K562 (cell line): ENCODE measurements at regions not wholly inside any gene's neighbourhood (a gene's known extent, or its start where the extent isn't known, plus 50 kb on each side); places are given as distances from the start of the nearest gene placed in this dataset.

ENCODE experiments used
- ATAC-seq: fragments of 200-7000 bp; cut with Tn5 transposase; 3 replicates; pipeline ENCODE4 v1.9.1; 2020; ENCODE audit warnings: moderate library complexity
- BruUV-seq: library from RNA; stranded (reverse); fragments of 400-500 nt; replicated peaks from 2 replicates; lab custom pipeline; 2021; lab: Mats Ljungman, UMichigan
- CTCF ChIA-PET: fragments of 300-600 bp; formaldehyde crosslinking; extraction: SDS; loops from one replicate; lab custom pipeline; 2021; ENCODE audit warnings: low intra/inter-chr PET ratio; lab: Yijun Ruan, JAX
- POLR2A ChIA-PET: fragments of 300-600, 350-650 bp; sonication (Branson Sonifier 250); formaldehyde crosslinking; extraction: SDS; loops from one replicate; lab custom pipeline; 2021; ENCODE audit warnings: antibody characterized with exemption, inconsistent platforms; lab: Yijun Ruan, JAX
- DNase-seq, 4 experiments: peaks; one replicate each; pipeline versions ENCODE4 v3.0.0 to v3.0.0-alpha.2; 2011 to 2018; ENCODE audit warnings: low spot score in 3 of 4, mixed read lengths in 3 of 4; ENCODE audit errors: extremely low read depth in 1 of 4
- FAIRE-seq: peaks from 2 replicates; lab custom pipeline; 2011; peaks lifted over from hg19 to GRCh38; lab: Jason Lieb, UNC
- H2AFZ ChIP-seq: 2 replicates; pipeline ENCODE4 v1.6.0; 2011; ENCODE audit warnings: low read depth, low read length, control low read depth, inconsistent platforms
- H3K27ac ChIP-seq: fragments of 200-600 bp; 3 replicates; pipeline ENCODE4 v1.8.0; 2011; ENCODE audit warnings: low read depth, mild to moderate bottlenecking, control low read depth, inconsistent platforms, low read length, moderate library complexity, mixed read lengths; ENCODE audit errors: extremely low read depth
- H3K27me3 ChIP-seq, 2 experiments: fragments of 300-600 bp in 1 of 2; 2 replicates in 1 of 2; 3 replicates in 1 of 2; pipeline versions ENCODE4 v1.6.0 to v1.8.0; 2011; ENCODE audit warnings: inconsistent platforms in 2 of 2, low read length in 2 of 2, mild to moderate bottlenecking in 1 of 2, mixed read lengths in 1 of 2, moderate library complexity in 1 of 2; ENCODE audit not compliant: control insufficient read depth in 2 of 2, insufficient read depth in 2 of 2
- H3K36me3 ChIP-seq: fragments of 300-600 bp; 3 replicates; pipeline ENCODE4 v1.8.0; 2011; ENCODE audit warnings: mild to moderate bottlenecking, low read length, inconsistent platforms; ENCODE audit not compliant: control insufficient read depth, insufficient read depth
- H3K4me1 ChIP-seq, 2 experiments: fragments of 200-600 bp in 1 of 2; replicated peaks in 1 of 2; 2 replicates in 1 of 2; 3 replicates in 1 of 2; pipeline versions ENCODE4 v1.5.1 to v1.8.0; 2011; ENCODE audit warnings: inconsistent platforms in 2 of 2, low read length in 2 of 2, mild to moderate bottlenecking in 1 of 2, mixed read lengths in 1 of 2, moderate library complexity in 1 of 2; ENCODE audit not compliant: control insufficient read depth in 2 of 2, insufficient read depth in 2 of 2
- H3K4me2 ChIP-seq: 2 replicates; pipeline ENCODE4 v1.6.1; 2011; ENCODE audit warnings: low read length, control low read depth, inconsistent platforms, mixed read lengths; ENCODE audit not compliant: insufficient read depth
- H3K4me3 ChIP-seq: fragments of 200-600 bp; sonication (generic), shearing (Covaris generic); 2 replicates; pipeline ENCODE4 v1.5.1; 2016; ENCODE audit warnings: control low read depth, inconsistent platforms
- H3K79me2 ChIP-seq: fragments of 200-600 bp; 3 replicates; pipeline ENCODE4 v1.8.0; 2011; ENCODE audit warnings: low read length, inconsistent platforms; ENCODE audit not compliant: control insufficient read depth, insufficient read depth
- H3K9ac ChIP-seq, 2 experiments: 2 replicates each; pipeline versions ENCODE4 v1.6.0 to v1.6.1; 2011; ENCODE audit warnings: low read depth in 2 of 2, low read length in 2 of 2, control low read depth in 1 of 2, inconsistent platforms in 1 of 2, mild to moderate bottlenecking in 1 of 2, mixed read lengths in 1 of 2; ENCODE audit not compliant: insufficient read depth in 1 of 2
- H3K9me1 ChIP-seq: one replicate; pipeline ENCODE4 v1.6.0; 2011; ENCODE audit warnings: inconsistent platforms, mild to moderate bottlenecking, low read length, moderate library complexity; ENCODE audit not compliant: control insufficient read depth, insufficient read depth
- H3K9me3 ChIP-seq: replicated peaks from 2 replicates; pipeline ENCODE4 v1.5.1; 2011; ENCODE audit warnings: low read depth, low read length, inconsistent platforms; ENCODE audit not compliant: control insufficient read depth, insufficient read depth
- H4K20me1 ChIP-seq: replicated peaks from 2 replicates; pipeline ENCODE4 v1.6.1; 2011; ENCODE audit warnings: low read length, inconsistent platforms, mixed read lengths; ENCODE audit not compliant: control insufficient read depth, insufficient read depth
- BACH1 ChIP-seq: fragments of 200-800 bp; sonication (Bioruptor generic); IDR thresholded peaks from 2 replicates; pipeline ENCODE4 v1.6.1; 2016; ENCODE audit warnings: missing genetic modification characterization, missing compliant biosample characterization
- DDX20 ChIP-seq: fragments of 450-650 bp; IDR thresholded peaks from 2 replicates; pipeline ENCODE4 v1.6.1; 2016; ENCODE audit warnings: missing genetic modification characterization, low read depth, mild to moderate bottlenecking, missing compliant biosample characterization, moderate library complexity
- ELF2 ChIP-seq: fragments of 250-450 bp; sonication (Bioruptor Pico); IDR thresholded peaks from 2 replicates; pipeline ENCODE4 v1.5.0; 2021; ENCODE audit warnings: mild to moderate bottlenecking
- NCOA2 ChIP-seq, 2 experiments: fragments of 450-650 bp; IDR thresholded peaks; 2 replicates each; pipeline ENCODE4 v1.6.1; 2018; ENCODE audit warnings: mild to moderate bottlenecking in 2 of 2, moderate library complexity in 1 of 2; ENCODE audit not compliant: partially characterized antibody in 2 of 2
- NONO ChIP-seq, 2 experiments: fragments of 200-400 bp in 1 of 2; fragments of 450-650 bp in 1 of 2; formaldehyde crosslinking in 1 of 2; IDR thresholded peaks; 2 replicates each; pipeline ENCODE4 v1.6.1; 2017; ENCODE audit warnings: low read depth in 2 of 2, mild to moderate bottlenecking in 2 of 2, moderate library complexity in 2 of 2, low read length in 1 of 2
- TSHZ1 ChIP-seq: fragments of 250-450 bp; sonication (Bioruptor Pico); IDR thresholded peaks from 2 replicates; pipeline ENCODE4 v1.4.0; 2020; ENCODE audit warnings: mild to moderate bottlenecking, moderate library complexity
- ZBTB33 ChIP-seq: sonication (generic); formaldehyde crosslinking; IDR thresholded peaks from 2 replicates; pipeline ENCODE4 v1.8.1; 2023; ENCODE audit warnings: mild to moderate bottlenecking, missing genetic modification reagents
- ZFP91 ChIP-seq: sonication (generic); formaldehyde crosslinking; IDR thresholded peaks from 2 replicates; pipeline ENCODE4 v1.8.0; 2022; ENCODE audit warnings: mild to moderate bottlenecking, missing genetic modification reagents
- ZNF24 ChIP-seq: fragments of 450-650 bp; IDR thresholded peaks from 2 replicates; pipeline ENCODE4 v1.6.1; 2016
- ZNF316 ChIP-seq: fragments of 450-650 bp; IDR thresholded peaks from 2 replicates; pipeline ENCODE4 v1.6.1; 2016
- WGBS: fragments of 100-300 bp; shearing (Covaris generic); methylation state at CpG from one replicate; pipeline ENCODE4 v1.1.6; 2016; ENCODE audit warnings: low coverage, mixed read lengths; ENCODE audit not compliant: insufficient coverage; ENCODE audit errors: missing lambda C conversion rate; 5-methylcytosine and 5-hydroxymethylcytosine counted together
- in situ Hi-C: fragments of 300-500 bp; cut with MboI; formaldehyde crosslinking; loops from 4 replicates; pipeline ENCODE4 v1.15.0; 2018; ENCODE audit warnings: inconsistent platforms, mixed read lengths
- intact Hi-C: fragments of 100-400 bp; cut with micrococcal nuclease; formaldehyde crosslinking; loops from 2 replicates; pipeline ENCODE4 v1.14.2; 2022

- H3K9me1 ChIP-seq, result no peaks in the 10 kb centered on the region
- H4K20me1 ChIP-seq, result no peaks in the 10 kb centered on the region
- no peaks in the 10 kb centered on the region for H3K9me3 ChIP-seq
- DNase-seq (no peak), FAIRE-seq (no peak), ATAC-seq (no peak)
- intact Hi-C loops, result no loop called here
- no peaks in the 10 kb centered on the region for H3K36me3 ChIP-seq
- in situ Hi-C loops, result no loop called here
- no peak for TF ChIP-seq NCOA2 (IDR thresholded peaks at IDR 0.05; ENCODE audit: partially characterized antibody in 2 of 2)
- peak; percentile 20; the same call in 1 of the 2 replicates for TF ChIP-seq ZNF316
- H3K27ac ChIP-seq, result no peak overlapping the region
- WGBS, result 0% methylated on average over 2 of the region's 2 CpGs
- H3K79me2 ChIP-seq, result no peaks in the 10 kb centered on the region
- no peak overlapping the region for H3K4me2 ChIP-seq
- BruUV-seq, result no TSS peak
- H3K4me3 ChIP-seq, result no peak overlapping the region
- ChIA-PET CTCF (no interaction called here), POLR2A (no interaction called here)
- no peaks in the 10 kb centered on the region; a peak in 1 of 5 replicates for H3K27me3 ChIP-seq
- no peak overlapping the region for H2AFZ ChIP-seq
- no peak overlapping the region for H3K9ac ChIP-seq
- no peaks in the 10 kb centered on the region for H3K4me1 ChIP-seq
These were observed 275.8 kb downstream of the SATB1 start for GRCh38 chr3:18149386-18149785.

- Histone ChIP-seq H3K27me3 (no peaks in the 10 kb centered on the region), H2AFZ (no peak overlapping the region), H4K20me1 (no peaks in the 10 kb centered on the region), H3K9ac (no peak overlapping the region), H3K27ac (no peak overlapping the region), H3K4me1 (no peaks in the 10 kb centered on the region), H3K9me3 (no peaks in the 10 kb centered on the region), H3K4me3 (no peak overlapping the region), H3K9me1 (no peaks in the 10 kb centered on the region), H3K79me2 (no peaks in the 10 kb centered on the region), H3K4me2 (no peak overlapping the region), H3K36me3 (no peaks in the 10 kb centered on the region)
- in situ Hi-C loops, result no loop called here
- no peak for FAIRE-seq
- ChIA-PET POLR2A (no interaction called here), CTCF (no interaction called here)
- no peak for DNase-seq
- no TSS peak for BruUV-seq
- intact Hi-C loops, result no loop called here
- no peak for ATAC-seq
- TF ChIP-seq NONO (IDR thresholded peaks at IDR 0.05; ENCODE audit: low read depth in 2 of 2, low read length in 1 of 2) (no peak), TSHZ1 (no peak), ZNF24 (no peak), DDX20 (tag) (no peak), ZBTB33 (no peak), ELF2 (CRISPR knock-in tag) (no peak), ZFP91 (no peak), BACH1 (tag) (no peak)
These were observed 280.6 kb downstream of the SATB1 start for GRCh38 chr3:18144571-18144970.
